Activated CD4-positive, alpha-beta memory T cell treated with anti-CD3 and anti-CD28 coated beads for 36 hours (primary cell): ENCODE measurements at regions not wholly inside any gene's neighbourhood (a gene's known extent, or its start where the extent isn't known, plus 50 kb on each side); places are given as distances from the start of the nearest gene placed in this dataset.

Experiments
- CTCF ChIA-PET: fragments of 350-600 bp; sonication (Branson Sonifier 250); formaldehyde crosslinking; loops from one replicate; lab custom pipeline; 2021; ENCODE audit warnings: antibody characterized with exemption, inconsistent platforms; lab: Charles Lee
- POLR2A ChIA-PET: fragments of 350-600 bp; sonication (Branson Sonifier 250); formaldehyde crosslinking; loops from one replicate; lab custom pipeline; 2021; ENCODE audit warnings: antibody characterized with exemption; lab: Charles Lee
- DNase-seq: peaks from one replicate; pipeline ENCODE4 v3.0.0-alpha.2; 2020
- H3K27ac Mint-ChIP-seq: one replicate; pipeline ENCODE4 v1.8.0; 2021; ENCODE audit warnings: mixed read lengths
- H3K27me3 Mint-ChIP-seq: one replicate; pipeline ENCODE4 v1.8.0; 2021; ENCODE audit warnings: mixed read lengths
- H3K36me3 Mint-ChIP-seq: one replicate; pipeline ENCODE4 v1.8.0; 2021; ENCODE audit warnings: mixed read lengths
- H3K4me1 Mint-ChIP-seq: one replicate; pipeline ENCODE4 v1.8.0; 2021; ENCODE audit warnings: low read depth, mixed read lengths
- H3K4me3 Mint-ChIP-seq: one replicate; pipeline ENCODE4 v1.8.0; 2021; ENCODE audit warnings: mild to moderate bottlenecking, mixed read lengths
- H3K9me3 Mint-ChIP-seq: one replicate; pipeline ENCODE4 v1.8.0; 2021; ENCODE audit warnings: mixed read lengths
- intact Hi-C: fragments of 100-400 bp; cut with micrococcal nuclease; formaldehyde crosslinking; loops from one replicate; pipeline ENCODE4 v1.15.1; 2023

GRCh38 chr16:65984296-65984695 lies 382.2 kb upstream of the CDH5 start:
- Mint-ChIP-seq H3K4me3 (no peak overlapping the region), H3K27ac (no peak overlapping the region), H3K27me3 (no peaks in the 10 kb centered on the region), H3K9me3 (no peaks in the 10 kb centered on the region), H3K36me3 (no peaks in the 10 kb centered on the region), H3K4me1 (no peaks in the 10 kb centered on the region)
- ChIA-PET POLR2A (no interaction called here), CTCF (no interaction called here)
- DNase-seq = no peak
- intact Hi-C loops = no loop called here

GRCh38 chr16:65981057-65981456 lies 385.4 kb upstream of the CDH5 start:
- CTCF ChIA-PET = no interaction called here
- Mint-ChIP-seq H3K4me3 (no peak overlapping the region), H3K27me3 (no peaks in the 10 kb centered on the region), H3K36me3 (no peaks in the 10 kb centered on the region), H3K9me3 (no peaks in the 10 kb centered on the region), H3K27ac (no peak overlapping the region), H3K4me1 (no peaks in the 10 kb centered on the region)
- POLR2A ChIA-PET = no interaction called here
- DNase-seq = no peak
- intact Hi-C loops = no loop called here

- POLR2A ChIA-PET = no interaction called here
- peak; percentile 25 for DNase-seq
Measured at GRCh38 chr16:65975049-65975708, 391.3 kb upstream of the CDH5 start.

GRCh38 chr16:65967376-65967775 lies 399.1 kb upstream of the CDH5 start:
- intact Hi-C loops = no loop called here
- Mint-ChIP-seq H3K27ac (no peak overlapping the region), H3K9me3 (peaks cover 4% of the 10 kb centered on the region), H3K4me3 (no peak overlapping the region), H3K27me3 (peaks cover 1% of the 10 kb centered on the region), H3K36me3 (no peaks in the 10 kb centered on the region), H3K4me1 (no peaks in the 10 kb centered on the region)
- no peak for DNase-seq
- ChIA-PET POLR2A (no interaction called here), CTCF (no interaction called here)

More at GRCh38 chr16:65975049-65975708, 391.3 kb upstream of the CDH5 start:
- H3K4me3 Mint-ChIP-seq = no peak overlapping the region
- no peaks in the 10 kb centered on the region for H3K4me1 Mint-ChIP-seq
- H3K27me3 Mint-ChIP-seq = no peaks in the 10 kb centered on the region
- intact Hi-C loops = no loop called here
- H3K9me3 Mint-ChIP-seq = peaks cover 4% of the 10 kb centered on the region
- H3K36me3 Mint-ChIP-seq = no peaks in the 10 kb centered on the region
- H3K27ac Mint-ChIP-seq = no peak overlapping the region
- CTCF ChIA-PET = no interaction called here

GRCh38 chr16:65965628-65966027 lies 400.9 kb upstream of the CDH5 start:
- H3K4me3 Mint-ChIP-seq = no peak overlapping the region
- H3K4me1 Mint-ChIP-seq = no peaks in the 10 kb centered on the region
- no peak overlapping the region for H3K27ac Mint-ChIP-seq
- H3K36me3 Mint-ChIP-seq = no peaks in the 10 kb centered on the region
- intact Hi-C loops = no loop called here
- H3K9me3 Mint-ChIP-seq = peaks cover 4% of the 10 kb centered on the region
- CTCF ChIA-PET = no interaction called here
- POLR2A ChIA-PET = no interaction called here
- peaks cover 1% of the 10 kb centered on the region for H3K27me3 Mint-ChIP-seq
- no peak for DNase-seq

GRCh38 chr16:65964752-65965151 lies 401.7 kb upstream of the CDH5 start:
- no peaks in the 10 kb centered on the region for H3K4me1 Mint-ChIP-seq

GRCh38 chr16:65961476-65962143 lies 404.9 kb upstream of the CDH5 start:
- no peak for DNase-seq
- POLR2A ChIA-PET = no interaction called here
- CTCF ChIA-PET = no interaction called here
- Mint-ChIP-seq H3K36me3 (no peaks in the 10 kb centered on the region), H3K9me3 (no peaks in the 10 kb centered on the region), H3K4me1 (no peaks in the 10 kb centered on the region), H3K27me3 (no peaks in the 10 kb centered on the region), H3K4me3 (no peak overlapping the region), H3K27ac (no peak overlapping the region)
- intact Hi-C loops = no loop called here

More at GRCh38 chr16:65964752-65965151, 401.7 kb upstream of the CDH5 start:
- CTCF ChIA-PET = no interaction called here
- POLR2A ChIA-PET = no interaction called here
- peaks cover 1% of the 10 kb centered on the region for H3K27me3 Mint-ChIP-seq
- H3K27ac Mint-ChIP-seq = no peak overlapping the region
- intact Hi-C loops = no loop called here
- H3K4me3 Mint-ChIP-seq = no peak overlapping the region
- no peak for DNase-seq
- no peaks in the 10 kb centered on the region for H3K9me3 Mint-ChIP-seq
- H3K36me3 Mint-ChIP-seq = no peaks in the 10 kb centered on the region

- POLR2A ChIA-PET = no interaction called here
- CTCF ChIA-PET = no interaction called here
- Mint-ChIP-seq H3K9me3 (no peaks in the 10 kb centered on the region), H3K27ac (no peak overlapping the region), H3K4me1 (no peaks in the 10 kb centered on the region), H3K27me3 (no peaks in the 10 kb centered on the region), H3K36me3 (no peaks in the 10 kb centered on the region), H3K4me3 (no peak overlapping the region)
- intact Hi-C loops = no loop called here
- DNase-seq = no peak
Measured at GRCh38 chr16:65959983-65960382, 406.5 kb upstream of the CDH5 start.

- H3K27ac Mint-ChIP-seq = no peak overlapping the region
- POLR2A ChIA-PET = no interaction called here
- no peaks in the 10 kb centered on the region for H3K36me3 Mint-ChIP-seq
- H3K27me3 Mint-ChIP-seq = no peaks in the 10 kb centered on the region
- DNase-seq = no peak
- H3K4me1 Mint-ChIP-seq = no peaks in the 10 kb centered on the region
- no peaks in the 10 kb centered on the region for H3K9me3 Mint-ChIP-seq
- intact Hi-C loops = no loop called here
- no peak overlapping the region for H3K4me3 Mint-ChIP-seq
- CTCF ChIA-PET = no interaction called here
Measured at GRCh38 chr16:65958086-65958485, 408.4 kb upstream of the CDH5 start.

- ChIA-PET POLR2A (no interaction called here), CTCF (no interaction called here)
- intact Hi-C loops = no loop called here
- H3K27ac Mint-ChIP-seq = no peak overlapping the region
- H3K27me3 Mint-ChIP-seq = no peaks in the 10 kb centered on the region
- DNase-seq = no peak
- no peak overlapping the region for H3K4me3 Mint-ChIP-seq
- no peaks in the 10 kb centered on the region for H3K4me1 Mint-ChIP-seq
- H3K9me3 Mint-ChIP-seq = no peaks in the 10 kb centered on the region
- H3K36me3 Mint-ChIP-seq = no peaks in the 10 kb centered on the region
Measured at GRCh38 chr16:65956100-65956499, 410.4 kb upstream of the CDH5 start.

GRCh38 chr16:65954446-65954845 lies 412.0 kb upstream of the CDH5 start:
- CTCF ChIA-PET = no interaction called here
- POLR2A ChIA-PET = no interaction called here
- no peaks in the 10 kb centered on the region for H3K4me1 Mint-ChIP-seq

GRCh38 chr16:65950211-65950610 lies 416.3 kb upstream of the CDH5 start:
- H3K36me3 Mint-ChIP-seq = no peaks in the 10 kb centered on the region
- intact Hi-C loops = no loop called here
- H3K9me3 Mint-ChIP-seq = no peaks in the 10 kb centered on the region
- POLR2A ChIA-PET = no interaction called here
- no peak overlapping the region for H3K4me3 Mint-ChIP-seq
- no peaks in the 10 kb centered on the region for H3K4me1 Mint-ChIP-seq
- CTCF ChIA-PET = no interaction called here
- H3K27me3 Mint-ChIP-seq = no peaks in the 10 kb centered on the region
- H3K27ac Mint-ChIP-seq = no peak overlapping the region
- no peak for DNase-seq

More at GRCh38 chr16:65954446-65954845, 412.0 kb upstream of the CDH5 start:
- Mint-ChIP-seq H3K27me3 (no peaks in the 10 kb centered on the region), H3K4me3 (no peak overlapping the region), H3K9me3 (no peaks in the 10 kb centered on the region), H3K27ac (no peak overlapping the region), H3K36me3 (no peaks in the 10 kb centered on the region)
- no peak for DNase-seq
- intact Hi-C loops = no loop called here

GRCh38 chr16:65948361-65948760 lies 418.1 kb upstream of the CDH5 start:
- ChIA-PET POLR2A (no interaction called here), CTCF (no interaction called here)
- Mint-ChIP-seq H3K9me3 (no peaks in the 10 kb centered on the region), H3K4me1 (no peaks in the 10 kb centered on the region), H3K27me3 (no peaks in the 10 kb centered on the region), H3K36me3 (no peaks in the 10 kb centered on the region), H3K4me3 (no peak overlapping the region), H3K27ac (no peak overlapping the region)
- intact Hi-C loops = no loop called here
- DNase-seq = no peak
